ENCODE measurements at regions not wholly inside any gene's neighbourhood (a gene's known extent, or its start where the extent isn't known, plus 50 kb on each side); places are given as distances from the start of the nearest gene placed in this dataset.

DNA sequence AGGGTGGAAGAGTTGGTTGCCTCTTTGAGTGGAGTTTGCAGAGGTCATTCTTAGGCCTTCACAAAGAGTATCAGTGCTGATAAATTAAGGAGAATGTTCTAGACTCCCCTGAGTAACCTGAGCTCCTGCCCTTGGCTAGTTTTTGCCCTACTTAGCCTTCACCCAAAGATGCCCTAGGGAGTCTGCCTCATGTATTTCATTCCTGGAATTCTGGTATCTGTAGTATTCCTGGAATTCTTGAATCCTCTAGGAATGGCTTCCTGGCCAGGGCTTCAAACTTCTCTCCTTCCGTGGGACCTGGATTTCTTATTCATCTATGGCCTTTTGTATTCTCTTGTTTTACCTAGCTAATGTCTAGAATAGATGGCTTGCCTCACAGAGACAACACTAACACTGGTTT lies 701.1 kb downstream of the NOVA1 start:
- 50 to 60% (median 52%) methylated on average over 1 of the region's 1 CpG for WGBS, 4 donors
- Histone ChIP-seq H3K4me3 (no peak overlapping the region), H3K36me3 (no peaks in the 10 kb centered on the region), H3K27ac (no peak overlapping the region), H3K27me3 (no peaks in the 10 kb centered on the region), H3K9me3 (no peaks in the 10 kb centered on the region), H3K4me1 (no peaks in the 10 kb centered on the region)
- ATAC-seq (no peak), DNase-seq (no peak)
- TF ChIP-seq, protein P1, sequence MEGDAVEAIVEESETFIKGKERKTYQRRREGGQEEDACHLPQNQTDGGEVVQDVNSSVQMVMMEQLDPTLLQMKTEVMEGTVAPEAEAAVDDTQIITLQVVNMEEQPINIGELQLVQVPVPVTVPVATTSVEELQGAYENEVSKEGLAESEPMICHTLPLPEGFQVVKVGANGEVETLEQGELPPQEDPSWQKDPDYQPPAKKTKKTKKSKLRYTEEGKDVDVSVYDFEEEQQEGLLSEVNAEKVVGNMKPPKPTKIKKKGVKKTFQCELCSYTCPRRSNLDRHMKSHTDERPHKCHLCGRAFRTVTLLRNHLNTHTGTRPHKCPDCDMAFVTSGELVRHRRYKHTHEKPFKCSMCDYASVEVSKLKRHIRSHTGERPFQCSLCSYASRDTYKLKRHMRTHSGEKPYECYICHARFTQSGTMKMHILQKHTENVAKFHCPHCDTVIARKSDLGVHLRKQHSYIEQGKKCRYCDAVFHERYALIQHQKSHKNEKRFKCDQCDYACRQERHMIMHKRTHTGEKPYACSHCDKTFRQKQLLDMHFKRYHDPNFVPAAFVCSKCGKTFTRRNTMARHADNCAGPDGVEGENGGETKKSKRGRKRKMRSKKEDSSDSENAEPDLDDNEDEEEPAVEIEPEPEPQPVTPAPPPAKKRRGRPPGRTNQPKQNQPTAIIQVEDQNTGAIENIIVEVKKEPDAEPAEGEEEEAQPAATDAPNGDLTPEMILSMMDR (IDR thresholded peaks at IDR 0.05) = no peak
- no peak for TF ChIP-seq POLR2A (IDR thresholded peaks at IDR 0.05)
- intact Hi-C loops (cut with DNase I) = no loop called here

DNA sequence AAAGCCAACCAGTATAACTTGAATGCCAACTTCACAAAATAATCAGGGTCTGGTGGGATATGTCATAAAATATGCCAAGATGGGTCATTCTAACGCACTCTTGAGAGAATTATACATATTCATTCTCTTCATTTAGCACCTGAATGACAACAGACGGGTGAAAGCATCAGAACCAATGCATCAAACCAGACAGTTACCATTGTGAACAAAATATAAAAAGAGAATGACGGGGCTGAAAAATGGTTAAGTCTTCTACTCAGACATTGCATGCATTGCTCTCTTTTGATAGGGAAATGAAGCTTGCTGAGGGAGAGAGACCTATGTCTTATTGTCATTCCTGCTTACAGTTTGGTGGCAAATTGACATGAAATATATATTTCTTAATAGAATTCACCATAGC lies 702.1 kb downstream of the NOVA1 start:
- TF ChIP-seq, protein P1 (IDR thresholded peaks at IDR 0.05) = no peak
- no peak for TF ChIP-seq POLR2A (IDR thresholded peaks at IDR 0.05)
- intact Hi-C loops (cut with DNase I) = no loop called here
- Histone ChIP-seq H3K27me3 (no peaks in the 10 kb centered on the region), H3K4me1 (no peaks in the 10 kb centered on the region), H3K36me3 (no peaks in the 10 kb centered on the region), H3K4me3 (no peak overlapping the region), H3K9me3 (no peaks in the 10 kb centered on the region), H3K27ac (no peak overlapping the region)
- no peak for DNase-seq
- 74 to 90% (median 80%) methylated on average over 3 of the region's 3 CpGs for WGBS, 4 donors
- no peak for ATAC-seq

DNA sequence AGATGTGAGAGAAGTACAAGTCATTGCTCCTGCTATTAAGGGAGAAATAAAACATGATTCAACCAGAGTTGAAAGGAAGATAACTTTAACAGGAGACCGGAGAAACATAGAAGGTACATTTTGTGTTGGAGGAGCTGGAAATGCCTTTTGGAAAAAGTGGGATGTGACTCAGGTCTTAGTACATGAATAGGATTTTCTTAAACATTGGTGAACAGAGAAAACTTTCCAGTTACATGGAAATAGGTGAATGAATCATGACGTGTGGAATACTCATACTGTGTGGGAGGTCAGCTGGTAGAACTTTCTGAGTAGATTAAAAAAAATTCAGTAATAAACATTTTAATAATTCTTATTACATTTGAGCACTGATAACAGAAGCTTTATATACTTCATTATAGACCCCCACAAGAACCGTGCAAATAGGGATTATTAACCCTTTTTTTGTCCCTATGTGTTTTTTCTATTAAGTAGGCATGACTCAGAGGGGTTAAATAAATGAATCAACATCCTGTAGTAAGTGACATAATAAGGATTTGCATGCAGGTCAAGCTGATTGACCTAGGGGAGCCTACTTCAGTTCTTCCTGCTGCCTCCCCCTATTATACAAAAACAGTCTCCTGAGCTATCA lies 710.5 kb downstream of the NOVA1 start:
- ATAC-seq (no peak), DNase-seq (no peak)
- Histone ChIP-seq H3K27me3 (no peaks in the 10 kb centered on the region), H3K36me3 (no peaks in the 10 kb centered on the region), H3K9me3 (no peaks in the 10 kb centered on the region), H3K4me3 (no peak overlapping the region), H3K27ac (no peak overlapping the region), H3K4me1 (no peaks in the 10 kb centered on the region)
- 55 to 66% (median 62%) methylated on average over 3 of the region's 3 CpGs for WGBS, 4 donors
- intact Hi-C loops (cut with DNase I) = no loop called here
- no peak for TF ChIP-seq POLR2A (IDR thresholded peaks at IDR 0.05)
- TF ChIP-seq, protein P1 (IDR thresholded peaks at IDR 0.05) = no peak

DNA sequence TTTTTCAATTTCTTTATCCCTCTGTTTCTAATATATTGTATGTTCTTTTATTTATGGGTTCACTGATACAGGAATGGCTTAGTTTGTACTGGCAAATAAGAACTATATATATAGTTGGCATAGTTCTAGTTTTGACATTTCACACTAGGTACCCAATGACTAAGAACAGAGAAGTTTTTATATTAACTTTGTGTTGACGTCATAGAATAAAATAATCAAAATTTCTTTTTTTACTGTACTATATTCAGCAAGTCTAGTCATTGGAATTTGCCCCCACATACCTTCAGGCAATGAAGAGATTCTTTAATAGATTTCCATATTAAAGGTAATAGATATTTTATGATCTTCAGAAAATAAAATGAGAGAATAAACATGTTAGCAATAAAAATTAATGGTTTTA lies 713.2 kb downstream of the NOVA1 start:
- no peaks in the 10 kb centered on the region for H3K4me1 ChIP-seq
- TF ChIP-seq POLR2A (IDR thresholded peaks at IDR 0.05) = no peak
- TF ChIP-seq, protein P1 (IDR thresholded peaks at IDR 0.05) = no peak
- ATAC-seq (no peak), DNase-seq (no peak)
- H3K4me3 ChIP-seq = no peak overlapping the region
- intact Hi-C loops (cut with DNase I) = no loop called here
- no peaks in the 10 kb centered on the region for H3K36me3 ChIP-seq
- no peak overlapping the region for H3K27ac ChIP-seq
- no peaks in the 10 kb centered on the region for H3K9me3 ChIP-seq
- no peaks in the 10 kb centered on the region for H3K27me3 ChIP-seq
- 74 to 87% (median 85%) methylated on average over 1 of the region's 1 CpG for WGBS, 4 donors
